GM13976 (cell line): ENCODE measurements at regions not wholly inside any gene's neighbourhood (a gene's known extent, or its start where the extent isn't known, plus 50 kb on each side); places are given as distances from the start of the nearest gene placed in this dataset.

Experiments used
- DNase-seq: peaks from one replicate; pipeline ENCODE4 v3.0.0; 2012; ENCODE audit warnings: low spot score
- in situ Hi-C: fragments of 300-500 bp; cut with MboI; formaldehyde crosslinking; loops from one replicate; pipeline ENCODE4 v1.12.0; 2022; ENCODE audit warnings: low sequenced_read_pairs, mixed read lengths, inconsistent platforms; ENCODE audit not compliant: unreplicated experiment
- TF ChIP-seq, protein P1 (sequence below): IDR thresholded peaks from 2 replicates; pipeline ENCODE4 v1.5.1; 2012; ENCODE audit warnings: borderline replicate concordance, mild to moderate bottlenecking; ENCODE audit not compliant: insufficient read depth; ENCODE audit errors: extremely low read depth, missing control alignments, control extremely low read depth

DNA sequence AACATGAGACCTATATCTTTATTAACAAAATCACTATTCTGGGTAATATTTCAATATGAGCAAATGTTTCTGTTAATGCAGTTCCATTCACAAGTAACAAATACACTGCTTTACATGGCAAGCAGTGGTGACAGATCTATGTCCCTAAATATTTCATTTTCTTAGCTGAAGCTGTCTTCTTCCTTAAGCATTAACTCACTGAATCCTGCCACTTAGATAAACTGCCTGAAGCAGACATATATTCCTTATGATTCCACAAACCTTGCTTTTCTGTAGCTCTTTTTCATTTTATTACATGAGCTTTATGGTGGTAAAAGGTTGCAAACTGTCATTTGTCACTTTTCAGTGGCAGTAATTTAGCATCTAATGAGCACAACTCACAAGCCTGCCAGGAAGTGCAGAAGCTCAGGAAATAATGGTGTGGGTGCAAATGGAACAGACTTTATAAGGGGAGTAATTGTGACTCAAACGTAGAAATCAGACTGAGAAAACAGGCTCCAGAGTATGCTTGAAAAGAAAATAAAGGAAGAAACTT is 217.2 kb downstream of the XPNPEP1 start:
- in situ Hi-C loops = no loop called here
- DNase-seq = no peak
- TF ChIP-seq, protein P1, sequence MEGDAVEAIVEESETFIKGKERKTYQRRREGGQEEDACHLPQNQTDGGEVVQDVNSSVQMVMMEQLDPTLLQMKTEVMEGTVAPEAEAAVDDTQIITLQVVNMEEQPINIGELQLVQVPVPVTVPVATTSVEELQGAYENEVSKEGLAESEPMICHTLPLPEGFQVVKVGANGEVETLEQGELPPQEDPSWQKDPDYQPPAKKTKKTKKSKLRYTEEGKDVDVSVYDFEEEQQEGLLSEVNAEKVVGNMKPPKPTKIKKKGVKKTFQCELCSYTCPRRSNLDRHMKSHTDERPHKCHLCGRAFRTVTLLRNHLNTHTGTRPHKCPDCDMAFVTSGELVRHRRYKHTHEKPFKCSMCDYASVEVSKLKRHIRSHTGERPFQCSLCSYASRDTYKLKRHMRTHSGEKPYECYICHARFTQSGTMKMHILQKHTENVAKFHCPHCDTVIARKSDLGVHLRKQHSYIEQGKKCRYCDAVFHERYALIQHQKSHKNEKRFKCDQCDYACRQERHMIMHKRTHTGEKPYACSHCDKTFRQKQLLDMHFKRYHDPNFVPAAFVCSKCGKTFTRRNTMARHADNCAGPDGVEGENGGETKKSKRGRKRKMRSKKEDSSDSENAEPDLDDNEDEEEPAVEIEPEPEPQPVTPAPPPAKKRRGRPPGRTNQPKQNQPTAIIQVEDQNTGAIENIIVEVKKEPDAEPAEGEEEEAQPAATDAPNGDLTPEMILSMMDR = no peak

DNA sequence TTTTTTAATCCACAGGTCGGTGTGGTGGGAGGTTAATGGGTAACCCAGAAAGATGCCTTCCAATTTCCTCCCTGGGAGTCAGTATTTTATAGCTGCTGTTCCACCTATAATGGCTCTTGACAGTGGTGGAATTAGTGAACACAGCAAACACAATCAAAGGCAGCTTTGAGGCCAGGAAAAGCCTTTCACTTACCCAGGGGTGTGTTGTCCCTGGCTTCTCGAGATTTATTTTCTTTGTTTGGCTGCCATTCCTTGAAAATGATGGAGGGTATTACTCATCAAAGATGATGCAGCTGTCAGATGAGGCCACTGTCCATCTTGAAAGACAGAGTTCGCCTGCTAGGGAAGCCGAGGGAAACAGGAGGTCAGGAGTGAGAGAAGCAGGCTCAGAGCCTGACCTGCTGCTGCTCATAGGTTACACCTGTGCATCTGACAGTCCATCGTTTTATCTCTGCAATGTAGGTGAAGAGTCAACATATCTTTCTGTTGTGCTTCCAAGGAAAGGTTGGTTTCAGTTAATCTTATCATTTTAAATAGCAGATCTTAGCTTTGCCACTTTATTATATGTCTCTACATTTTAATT is 221.6 kb downstream of the XPNPEP1 start:
- in situ Hi-C loops = no loop called here
- TF ChIP-seq, protein P1 = no peak
- no peak for DNase-seq

DNA sequence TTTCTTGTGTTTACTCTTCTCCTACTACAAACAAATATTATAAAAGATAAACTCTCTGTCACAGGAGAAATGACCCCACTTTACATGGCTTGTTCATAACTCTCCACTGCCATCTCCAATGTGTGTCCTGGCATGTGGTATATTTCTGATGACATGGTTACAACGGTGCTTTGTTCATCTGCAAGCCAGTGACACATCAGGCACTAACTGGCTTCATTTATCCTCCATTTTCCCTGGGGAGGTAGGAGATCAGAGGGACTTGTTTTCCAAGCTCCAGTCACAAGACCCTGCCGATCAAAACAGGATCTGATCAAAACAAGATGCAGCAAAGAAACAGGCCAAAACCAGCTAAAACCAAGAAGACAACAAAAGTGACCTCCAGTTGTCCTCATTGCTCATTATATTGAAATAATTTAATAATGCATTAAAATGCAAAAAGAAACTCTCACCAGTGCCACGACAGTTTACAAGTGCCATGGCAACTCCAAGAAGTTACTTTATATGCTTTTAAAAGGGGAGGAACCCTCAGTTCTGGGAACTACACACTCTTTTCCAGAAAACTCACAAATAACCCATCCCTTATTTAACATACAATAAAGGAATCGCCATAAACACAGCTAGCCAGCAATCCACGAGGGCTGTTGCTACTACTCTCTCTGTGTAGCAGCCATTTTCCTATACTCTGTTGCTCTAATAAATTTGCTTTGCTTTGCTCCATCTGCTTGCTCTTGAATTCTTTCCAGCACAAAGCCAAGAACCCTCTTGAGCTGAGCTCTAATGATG is 224.2 kb downstream of the XPNPEP1 start:
- DNase-seq = no peak
- TF ChIP-seq, protein P1 = no peak
- in situ Hi-C loops = no loop called here

DNA sequence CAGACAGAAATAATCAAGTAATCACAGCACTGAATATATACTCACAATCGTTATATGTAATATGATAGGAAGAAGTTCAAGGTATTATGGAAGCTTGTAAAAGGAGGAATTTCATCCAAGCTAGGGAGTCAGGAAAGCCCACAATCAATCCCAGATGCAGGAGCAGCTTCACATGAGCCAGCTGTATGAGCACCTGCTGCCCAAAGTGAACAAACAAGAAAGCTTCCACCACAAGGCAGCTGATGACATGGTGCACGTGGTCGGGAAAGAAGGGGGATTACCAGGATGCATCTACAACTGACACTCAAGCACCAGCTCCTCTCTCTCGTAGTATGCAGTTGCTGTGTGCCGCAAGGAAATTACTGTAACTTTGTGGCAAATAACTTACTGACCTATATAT is 225.2 kb downstream of the XPNPEP1 start:
- TF ChIP-seq, protein P1 = no peak
- DNase-seq = no peak
- in situ Hi-C loops = no loop called here

DNA sequence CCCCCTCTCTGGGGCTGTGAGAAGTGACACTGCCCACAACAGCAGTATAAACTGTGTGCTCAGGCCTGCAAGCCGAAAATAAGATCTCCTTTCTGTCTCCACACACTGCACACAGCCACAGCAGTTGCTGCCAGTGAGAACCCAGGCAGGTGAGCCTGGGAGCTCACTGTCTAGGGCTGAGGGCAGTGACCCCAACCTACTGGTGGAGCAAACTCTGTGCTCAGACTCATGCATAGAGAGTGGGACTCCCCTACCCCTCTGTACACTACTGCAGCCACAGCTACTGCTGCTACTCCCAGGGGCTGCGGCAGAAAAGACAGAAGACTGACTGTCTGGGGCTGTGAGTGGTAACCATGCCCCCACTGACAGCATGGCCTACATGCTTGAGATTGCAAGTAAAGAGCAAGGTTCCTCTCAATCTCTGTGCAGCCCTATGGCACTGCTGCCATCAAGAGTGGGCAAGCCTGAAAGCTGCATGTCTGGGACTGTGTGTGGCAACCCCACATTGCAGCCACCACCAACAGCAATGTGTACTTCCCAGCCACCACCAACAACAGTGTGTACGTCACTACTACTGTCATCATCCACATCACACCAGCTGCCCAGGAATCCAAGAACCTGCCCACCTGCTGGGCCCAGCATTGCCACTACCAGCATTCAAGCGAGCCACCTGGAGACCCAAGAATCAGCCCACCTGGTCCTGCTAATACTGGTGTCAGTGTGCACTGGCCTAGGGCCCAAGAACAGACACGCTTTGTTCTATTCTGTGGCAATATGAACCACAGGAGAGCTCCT is 226.1 kb downstream of the XPNPEP1 start:
- in situ Hi-C loops = no loop called here

DNA sequence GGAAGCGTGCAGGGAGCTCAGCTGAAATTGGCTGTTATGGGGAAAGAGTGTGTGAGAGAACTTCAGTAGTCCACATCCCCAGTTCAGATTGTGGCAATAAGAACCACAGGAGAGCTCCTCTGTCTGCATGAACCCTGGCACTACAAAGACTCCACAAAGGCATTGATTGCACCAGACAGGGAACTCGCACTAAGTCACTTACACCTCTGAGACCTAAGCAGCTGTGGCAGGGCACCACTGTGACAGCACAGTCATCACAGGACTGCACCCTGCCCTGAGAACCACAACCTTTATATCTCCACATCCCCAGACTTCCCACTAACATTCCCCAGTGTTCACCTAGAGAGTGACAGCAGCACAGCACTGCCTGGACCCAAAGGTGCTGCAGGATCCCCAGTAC is 226.8 kb downstream of the XPNPEP1 start:
- TF ChIP-seq, protein P1 = no peak
- in situ Hi-C loops = no loop called here
- DNase-seq = no peak

More for the DNA sequence above, 226.1 kb downstream of the XPNPEP1 start:
- TF ChIP-seq, protein P1 = no peak
- DNase-seq = no peak
